C4-2B (cell line): ENCODE measurements at regions not wholly inside any gene's neighbourhood (a gene's known extent, or its start where the extent isn't known, plus 50 kb on each side); places are given as distances from the start of the nearest gene placed in this dataset.

Source experiments
- H3K27ac ChIP-seq: fragments of 450-650 bp; 2 replicates; pipeline ENCODE4 v1.5.1; 2017
- CTCF ChIP-seq: fragments of 450-650 bp; conservative IDR thresholded peaks from 2 replicates; pipeline ENCODE4 v1.5.1; 2017; ENCODE audit warnings: mild to moderate bottlenecking
- ZFX ChIP-seq: fragments of 450-650 bp; IDR thresholded peaks from 2 replicates; pipeline ENCODE4 v1.6.1; 2017

- TF ChIP-seq ZFX (no peak), CTCF (no peak)
- no peak overlapping the region for H3K27ac ChIP-seq
Observed at GRCh38 chr3:115224687-115225086, 77.6 kb upstream of the ZBTB20 start.

GRCh38 chr3:115226844-115227445 is 79.9 kb upstream of the ZBTB20 start:
- TF ChIP-seq ZFX, result no peak
- no peak overlapping the region for H3K27ac ChIP-seq

GRCh38 chr3:115227461-115227860 is 80.4 kb upstream of the ZBTB20 start:
- TF ChIP-seq CTCF, result no peak
- TF ChIP-seq ZFX, result no peak
- H3K27ac ChIP-seq, result no peak overlapping the region

GRCh38 chr3:115228266-115228665 is 81.2 kb upstream of the ZBTB20 start:
- H3K27ac ChIP-seq, result no peak overlapping the region
- TF ChIP-seq CTCF (no peak), ZFX (no peak)

- H3K27ac ChIP-seq, result no peak overlapping the region
- no peak for TF ChIP-seq CTCF
- TF ChIP-seq ZFX, result no peak
Observed at GRCh38 chr3:115232167-115232566, 85.1 kb upstream of the ZBTB20 start.

GRCh38 chr3:115233021-115233420 is 85.9 kb upstream of the ZBTB20 start:
- TF ChIP-seq ZFX, result no peak
- no peak for TF ChIP-seq CTCF
- H3K27ac ChIP-seq, result no peak overlapping the region

- TF ChIP-seq CTCF (no peak), ZFX (no peak)
- H3K27ac ChIP-seq, result no peak overlapping the region
Observed at GRCh38 chr3:115236496-115236895, 89.4 kb upstream of the ZBTB20 start.

GRCh38 chr3:115239717-115240116 is 92.6 kb upstream of the ZBTB20 start:
- no peak overlapping the region for H3K27ac ChIP-seq
- TF ChIP-seq ZFX, result no peak
- no peak for TF ChIP-seq CTCF
